Breast epithelium (tissue), 4 donors: ENCODE measurements at regions not wholly inside any gene's neighbourhood (a gene's known extent, or its start where the extent isn't known, plus 50 kb on each side); places are given as distances from the start of the nearest gene placed in this dataset.

Experiments used
- DNase-seq, 2 donors: peaks; one replicate each; pipeline ENCODE4 v3.0.0-alpha.2; 2019; ENCODE audit warnings: low spot score in 2 of 2
- H3K27ac ChIP-seq, 2 donors: fragments of 200-600 bp; sonication (generic) in 1 of 2; one replicate each; pipeline ENCODE4 v1.5.1; 2016 to 2019; ENCODE audit warnings: mild to moderate bottlenecking in 1 of 2
- H3K27me3 ChIP-seq, 2 donors: fragments of 200-600 bp; sonication (generic) in 1 of 2; one replicate each; pipeline versions ENCODE4 v1.5.1 to v1.6.0; 2017 to 2019; ENCODE audit warnings: control low read depth in 1 of 2, mild to moderate bottlenecking in 1 of 2
- H3K36me3 ChIP-seq: fragments of 200-600 bp; one replicate; pipeline ENCODE4 v1.5.1; 2019
- H3K4me1 ChIP-seq, 2 donors: fragments of 200-600 bp; sonication (generic); one replicate each; pipeline ENCODE4 v1.5.1; 2016 to 2019; ENCODE audit warnings: control low read depth in 1 of 2
- H3K4me3 ChIP-seq, 3 donors: fragments of 200-600 bp; sonication (generic); 1 replicate in 2 of 3; 2 replicates in 1 of 3; pipeline ENCODE4 v1.5.1; 2016 to 2019; ENCODE audit warnings: mild to moderate bottlenecking in 3 of 3, moderate library complexity in 2 of 3
- H3K9me3 ChIP-seq, 2 donors: fragments of 200-600 bp; sonication (generic) in 1 of 2; one replicate each; pipeline ENCODE4 v1.5.1; 2016 to 2019; ENCODE audit warnings: control low read depth in 1 of 2
- CTCF ChIP-seq, 3 donors: fragments of 450-650 bp; IDR thresholded peaks; one replicate each; pipeline ENCODE4 v1.5.1; 2016 to 2017; ENCODE audit warnings: antibody characterized with exemption in 3 of 3, mild to moderate bottlenecking in 3 of 3, moderate library complexity in 3 of 3
- POLR2A ChIP-seq: fragments of 450-650 bp; IDR thresholded peaks from one replicate; pipeline ENCODE4 v1.6.1; 2016; ENCODE audit warnings: antibody characterized with exemption, mild to moderate bottlenecking, moderate library complexity
- POLR2AphosphoS5 ChIP-seq, 3 donors: sonication (generic); formaldehyde crosslinking; IDR thresholded peaks; one replicate each; pipeline ENCODE4 v1.6.1; 2017; ENCODE audit warnings: antibody characterized with exemption in 3 of 3
- intact Hi-C: fragments of 100-400 bp; cut with DNase I; formaldehyde crosslinking; loops from one replicate; pipeline ENCODE4 v1.15.1; 2023; ENCODE audit warnings: low total_unique reads

- H3K27ac ChIP-seq, result no peak overlapping the region
- DNase-seq, result no peak
- H3K9me3 ChIP-seq, result no peaks in the 10 kb centered on the region
- intact Hi-C loops, result no loop called here
- H3K4me1 ChIP-seq, result no peaks in the 10 kb centered on the region
- no peak for TF ChIP-seq POLR2A
- TF ChIP-seq POLR2AphosphoS5 (IDR thresholded peaks at IDR 0.05), result no peak
- no peak for TF ChIP-seq CTCF (IDR thresholded peaks at IDR 0.05)
- no peaks in the 10 kb centered on the region for H3K36me3 ChIP-seq
- H3K4me3 ChIP-seq, result no peak overlapping the region
- no peaks in the 10 kb centered on the region for H3K27me3 ChIP-seq
Observed at GRCh38 chr4:161187569-161187968, 976.2 kb downstream of the FSTL5 start.

- Histone ChIP-seq H3K27ac (no peak overlapping the region), H3K36me3 (no peaks in the 10 kb centered on the region), H3K27me3 (no peaks in the 10 kb centered on the region), H3K9me3 (no peaks in the 10 kb centered on the region), H3K4me3 (no peak overlapping the region), H3K4me1 (no peaks in the 10 kb centered on the region)
- intact Hi-C loops, result no loop called here
- no peak for DNase-seq
- TF ChIP-seq POLR2A, result no peak
- no peak for TF ChIP-seq POLR2AphosphoS5 (IDR thresholded peaks at IDR 0.05)
- no peak for TF ChIP-seq CTCF (IDR thresholded peaks at IDR 0.05)
Observed at GRCh38 chr4:161186750-161187149, 977.0 kb downstream of the FSTL5 start.

- no peaks in the 10 kb centered on the region for H3K4me1 ChIP-seq
- TF ChIP-seq POLR2A, result no peak
- TF ChIP-seq CTCF (IDR thresholded peaks at IDR 0.05), result no peak
- TF ChIP-seq POLR2AphosphoS5 (IDR thresholded peaks at IDR 0.05), result no peak
- no peak overlapping the region for H3K4me3 ChIP-seq
- no peak for DNase-seq
- H3K27me3 ChIP-seq, result no peaks in the 10 kb centered on the region
- intact Hi-C loops, result no loop called here
- H3K9me3 ChIP-seq, result no peaks in the 10 kb centered on the region
- H3K36me3 ChIP-seq, result no peaks in the 10 kb centered on the region
- H3K27ac ChIP-seq, result no peak overlapping the region
Observed at GRCh38 chr4:161186012-161186411, 977.8 kb downstream of the FSTL5 start.

GRCh38 chr4:161183729-161184128 is 980.1 kb downstream of the FSTL5 start:
- Histone ChIP-seq H3K27me3 (no peaks in the 10 kb centered on the region), H3K4me3 (no peak overlapping the region), H3K36me3 (no peaks in the 10 kb centered on the region), H3K4me1 (no peaks in the 10 kb centered on the region), H3K9me3 (no peaks in the 10 kb centered on the region), H3K27ac (no peak overlapping the region)
- no peak for DNase-seq
- no peak for TF ChIP-seq POLR2AphosphoS5 (IDR thresholded peaks at IDR 0.05)
- TF ChIP-seq CTCF (IDR thresholded peaks at IDR 0.05), result no peak
- TF ChIP-seq POLR2A, result no peak
- intact Hi-C loops, result no loop called here

- DNase-seq, result no peak
Observed at GRCh38 chr4:161182913-161183312, 980.9 kb downstream of the FSTL5 start.

More at GRCh38 chr4:161182913-161183312, 980.9 kb downstream of the FSTL5 start:
- no peak overlapping the region for H3K27ac ChIP-seq
- intact Hi-C loops, result no loop called here
- no peaks in the 10 kb centered on the region for H3K36me3 ChIP-seq
- no peaks in the 10 kb centered on the region for H3K27me3 ChIP-seq
- TF ChIP-seq CTCF (IDR thresholded peaks at IDR 0.05) (no peak), POLR2A (no peak), POLR2AphosphoS5 (IDR thresholded peaks at IDR 0.05) (no peak)
- no peak overlapping the region for H3K4me3 ChIP-seq
- H3K4me1 ChIP-seq, result no peaks in the 10 kb centered on the region
- no peaks in the 10 kb centered on the region for H3K9me3 ChIP-seq
